Ishikawa (cell line): ENCODE measurements at regions not wholly inside any gene's neighbourhood (a gene's known extent, or its start where the extent isn't known, plus 50 kb on each side); places are given as distances from the start of the nearest gene placed in this dataset.

Experiments used
- CEBPB ChIP-seq: IDR thresholded peaks from 2 replicates; pipeline ENCODE4 v1.6.1; 2012
- CREB1 ChIP-seq: IDR thresholded peaks from 2 replicates; pipeline ENCODE4 v1.6.1; 2012; ENCODE audit warnings: low read depth
- EGR1 ChIP-seq: IDR thresholded peaks from 2 replicates; pipeline ENCODE4 v1.6.1; 2012
- EP300 ChIP-seq: IDR thresholded peaks from 2 replicates; pipeline ENCODE4 v1.6.1; 2012; ENCODE audit warnings: borderline replicate concordance
- FOXM1 ChIP-seq: IDR thresholded peaks from 2 replicates; pipeline ENCODE4 v1.6.1; 2012; ENCODE audit warnings: low read depth, borderline replicate concordance
- NFIC ChIP-seq: IDR thresholded peaks from 2 replicates; pipeline ENCODE4 v1.6.1; 2012
- RAD21 ChIP-seq: IDR thresholded peaks from 2 replicates; pipeline ENCODE4 v1.6.1; 2012; ENCODE audit warnings: low read depth
- TAF1 ChIP-seq: IDR thresholded peaks from 2 replicates; pipeline ENCODE4 v1.6.1; 2012; ENCODE audit warnings: low read depth, mild to moderate bottlenecking
- TCF12 ChIP-seq: IDR thresholded peaks from 2 replicates; pipeline ENCODE4 v1.6.1; 2012; ENCODE audit warnings: low read depth
- TEAD4 ChIP-seq: IDR thresholded peaks from 2 replicates; pipeline ENCODE4 v1.6.1; 2012
- YY1 ChIP-seq: IDR thresholded peaks from 2 replicates; pipeline ENCODE4 v1.6.1; 2012; ENCODE audit warnings: low read depth
- ZBTB7A ChIP-seq: IDR thresholded peaks from 2 replicates; pipeline ENCODE4 v1.6.1; 2012; ENCODE audit warnings: low read depth
- TF ChIP-seq, protein P1 (sequence below): IDR thresholded peaks from 2 replicates; pipeline ENCODE4 v1.6.1; 2012; ENCODE audit warnings: low read depth, mild to moderate bottlenecking
- TF ChIP-seq, protein P2 (sequence below): IDR thresholded peaks from 2 replicates; pipeline ENCODE4 v1.6.1; 2012
- TF ChIP-seq, protein P3 (sequence below): IDR thresholded peaks from 2 replicates; pipeline ENCODE4 v1.6.1; 2012

DNA sequence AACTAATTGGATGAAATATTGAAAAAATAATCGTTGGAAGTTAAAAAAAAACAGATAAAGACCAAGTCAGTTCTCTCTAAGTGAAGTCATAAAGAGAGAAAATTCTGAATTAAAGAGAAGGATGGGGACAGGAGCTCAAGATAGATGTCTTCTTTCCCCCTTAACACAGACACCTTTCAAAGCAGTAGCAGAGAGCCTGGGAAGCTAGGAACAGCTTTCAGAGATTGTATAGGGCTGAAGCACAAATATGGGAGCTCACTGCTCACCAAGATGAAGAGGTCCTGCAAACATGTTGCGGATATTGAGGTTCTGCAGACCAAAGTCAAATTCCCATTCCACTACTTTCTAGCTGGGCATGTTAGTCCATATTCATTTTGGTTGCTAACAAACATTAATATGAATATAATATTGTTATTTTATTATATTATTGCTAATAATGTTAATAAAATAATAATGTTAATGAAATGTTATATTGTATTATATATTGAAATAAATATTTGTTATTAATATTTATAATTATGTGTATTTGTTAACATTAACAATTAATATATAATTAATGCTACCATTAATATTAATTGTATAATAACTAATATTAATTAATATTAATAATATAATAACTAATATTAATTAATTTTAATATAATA, 319.1 kb downstream of the OXSM start:
- TF ChIP-seq YY1 (no peak), TCF12 (no peak), FOXM1 (no peak), TEAD4 (no peak)

DNA sequence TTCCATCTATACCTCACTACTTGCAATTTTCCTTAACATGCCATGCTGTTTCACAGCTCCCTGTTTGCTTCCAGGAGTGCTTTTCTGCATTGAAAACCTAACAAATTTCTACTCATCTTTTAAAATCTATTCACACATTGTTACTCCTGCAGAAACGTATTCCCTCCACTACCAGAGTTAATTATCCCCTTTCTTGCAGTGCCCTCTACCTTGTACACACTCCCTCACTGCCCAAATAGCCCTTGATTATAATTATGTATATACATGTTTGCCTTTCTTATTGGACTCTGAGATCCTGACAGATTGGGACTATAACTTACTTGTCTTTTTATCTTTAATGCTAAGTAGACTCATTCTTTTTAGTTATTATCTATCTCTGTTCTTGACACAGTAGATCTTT, 325.0 kb downstream of the OXSM start:
- TF ChIP-seq EP300 = no peak
- TF ChIP-seq TAF1 = no peak
- no peak for TF ChIP-seq CEBPB
- no peak for TF ChIP-seq TCF12
- no peak for TF ChIP-seq TEAD4
- no peak for TF ChIP-seq NFIC
- TF ChIP-seq, protein P1, sequence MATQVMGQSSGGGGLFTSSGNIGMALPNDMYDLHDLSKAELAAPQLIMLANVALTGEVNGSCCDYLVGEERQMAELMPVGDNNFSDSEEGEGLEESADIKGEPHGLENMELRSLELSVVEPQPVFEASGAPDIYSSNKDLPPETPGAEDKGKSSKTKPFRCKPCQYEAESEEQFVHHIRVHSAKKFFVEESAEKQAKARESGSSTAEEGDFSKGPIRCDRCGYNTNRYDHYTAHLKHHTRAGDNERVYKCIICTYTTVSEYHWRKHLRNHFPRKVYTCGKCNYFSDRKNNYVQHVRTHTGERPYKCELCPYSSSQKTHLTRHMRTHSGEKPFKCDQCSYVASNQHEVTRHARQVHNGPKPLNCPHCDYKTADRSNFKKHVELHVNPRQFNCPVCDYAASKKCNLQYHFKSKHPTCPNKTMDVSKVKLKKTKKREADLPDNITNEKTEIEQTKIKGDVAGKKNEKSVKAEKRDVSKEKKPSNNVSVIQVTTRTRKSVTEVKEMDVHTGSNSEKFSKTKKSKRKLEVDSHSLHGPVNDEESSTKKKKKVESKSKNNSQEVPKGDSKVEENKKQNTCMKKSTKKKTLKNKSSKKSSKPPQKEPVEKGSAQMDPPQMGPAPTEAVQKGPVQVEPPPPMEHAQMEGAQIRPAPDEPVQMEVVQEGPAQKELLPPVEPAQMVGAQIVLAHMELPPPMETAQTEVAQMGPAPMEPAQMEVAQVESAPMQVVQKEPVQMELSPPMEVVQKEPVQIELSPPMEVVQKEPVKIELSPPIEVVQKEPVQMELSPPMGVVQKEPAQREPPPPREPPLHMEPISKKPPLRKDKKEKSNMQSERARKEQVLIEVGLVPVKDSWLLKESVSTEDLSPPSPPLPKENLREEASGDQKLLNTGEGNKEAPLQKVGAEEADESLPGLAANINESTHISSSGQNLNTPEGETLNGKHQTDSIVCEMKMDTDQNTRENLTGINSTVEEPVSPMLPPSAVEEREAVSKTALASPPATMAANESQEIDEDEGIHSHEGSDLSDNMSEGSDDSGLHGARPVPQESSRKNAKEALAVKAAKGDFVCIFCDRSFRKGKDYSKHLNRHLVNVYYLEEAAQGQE = no peak
- no peak for TF ChIP-seq CREB1
- TF ChIP-seq RAD21 = no peak
- TF ChIP-seq, protein P2, sequence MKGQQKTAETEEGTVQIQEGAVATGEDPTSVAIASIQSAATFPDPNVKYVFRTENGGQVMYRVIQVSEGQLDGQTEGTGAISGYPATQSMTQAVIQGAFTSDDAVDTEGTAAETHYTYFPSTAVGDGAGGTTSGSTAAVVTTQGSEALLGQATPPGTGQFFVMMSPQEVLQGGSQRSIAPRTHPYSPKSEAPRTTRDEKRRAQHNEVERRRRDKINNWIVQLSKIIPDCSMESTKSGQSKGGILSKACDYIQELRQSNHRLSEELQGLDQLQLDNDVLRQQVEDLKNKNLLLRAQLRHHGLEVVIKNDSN = no peak
- TF ChIP-seq ZBTB7A = no peak
- TF ChIP-seq, protein P3, sequence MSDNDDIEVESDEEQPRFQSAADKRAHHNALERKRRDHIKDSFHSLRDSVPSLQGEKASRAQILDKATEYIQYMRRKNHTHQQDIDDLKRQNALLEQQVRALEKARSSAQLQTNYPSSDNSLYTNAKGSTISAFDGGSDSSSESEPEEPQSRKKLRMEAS = no peak
- no peak for TF ChIP-seq EGR1
- TF ChIP-seq FOXM1 = no peak
- no peak for TF ChIP-seq YY1

- TF ChIP-seq RAD21 = peak; percentile 45; the same call in 1 of the 2 replicates
- no peak for TF ChIP-seq TCF12
- TF ChIP-seq TEAD4 = no peak
- no peak for TF ChIP-seq NFIC
- TF ChIP-seq YY1 = no peak
- TF ChIP-seq, protein P2 = no peak
Measured at GRCh38 chr3:26118165-26118564, 328.3 kb downstream of the OXSM start.

GRCh38 chr3:26132942-26133341, 343.1 kb downstream of the OXSM start:
- TF ChIP-seq, protein P1 = no peak
- no peak for TF ChIP-seq CEBPB
- TF ChIP-seq TAF1 = no peak
- no peak for TF ChIP-seq TCF12
- no peak for TF ChIP-seq FOXM1
- TF ChIP-seq, protein P3 = no peak
- TF ChIP-seq EP300 = no peak
- no peak for TF ChIP-seq TEAD4
- TF ChIP-seq EGR1 = no peak
- TF ChIP-seq, protein P2 = no peak
- no peak for TF ChIP-seq NFIC
- no peak for TF ChIP-seq ZBTB7A
- no peak for TF ChIP-seq YY1
- TF ChIP-seq RAD21 = no peak
- no peak for TF ChIP-seq CREB1

DNA sequence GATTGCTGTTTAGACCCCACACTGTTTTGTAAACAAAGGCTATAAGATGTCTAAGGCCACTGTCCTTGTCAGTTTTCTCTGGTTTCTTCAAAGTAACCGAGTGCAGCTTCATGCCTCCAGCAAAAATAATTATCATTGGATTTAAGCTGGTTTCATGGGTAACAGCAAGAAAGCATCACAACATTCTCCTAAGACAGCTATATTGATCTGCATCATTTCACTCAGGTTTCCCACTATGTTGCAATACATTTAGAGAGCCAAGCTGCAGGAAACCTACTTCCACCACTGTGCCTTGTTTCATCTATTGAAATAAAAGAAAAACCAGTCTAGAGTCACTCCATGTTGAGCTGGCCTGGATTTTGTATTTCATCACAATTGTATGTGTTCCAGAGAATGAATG, 351.4 kb downstream of the OXSM start:
- no peak for TF ChIP-seq EGR1
- no peak for TF ChIP-seq TCF12

GRCh38 chr3:26145769-26146168, 355.9 kb downstream of the OXSM start:
- TF ChIP-seq EGR1 (no peak), EP300 (no peak), YY1 (no peak)
- TF ChIP-seq, protein P1 = no peak
